HepG2 (cell line): ENCODE measurements at regions not wholly inside any gene's neighbourhood (a gene's known extent, or its start where the extent isn't known, plus 50 kb on each side); places are given as distances from the start of the nearest gene placed in this dataset.
A peak's percentile ranks its signal among the peaks of the same experiment; 100 is the strongest.

Experiments
- AGO2 ChIP-seq: fragments of 200-400 bp; formaldehyde crosslinking; optimal IDR thresholded peaks from 2 replicates; pipeline ENCODE3; 2017; ENCODE audit warnings: mild to moderate bottlenecking, low read depth, low read length, moderate library complexity
- ARID4A ChIP-seq: sonication (generic); formaldehyde crosslinking; IDR thresholded peaks from 2 replicates; pipeline ENCODE4 v1.5.0; 2020; ENCODE audit warnings: mild to moderate bottlenecking, missing genetic modification reagents, borderline replicate concordance
- CHD4 ChIP-seq: fragments of 200-600 bp; sonication (generic); IDR thresholded peaks from 2 replicates; pipeline ENCODE4 v1.7.0; 2017; ENCODE audit warnings: mild to moderate bottlenecking, low read length, borderline replicate concordance
- GPN1 ChIP-seq: sonication (generic); formaldehyde crosslinking; IDR thresholded peaks from 2 replicates; pipeline ENCODE4 v1.5.1; 2020; ENCODE audit warnings: missing genetic modification reagents, borderline replicate concordance
- HBP1 ChIP-seq: IDR thresholded peaks from 2 replicates; pipeline ENCODE4 v1.6.1; 2016; ENCODE audit warnings: low read depth, control low read depth
- HNRNPL ChIP-seq: fragments of 200-400 bp; formaldehyde crosslinking; IDR thresholded peaks from 2 replicates; pipeline ENCODE4 v1.6.1; 2017; ENCODE audit warnings: mild to moderate bottlenecking, low read depth, low read length
- HOMEZ ChIP-seq: IDR thresholded peaks from 2 replicates; pipeline ENCODE4 v1.6.1; 2016; ENCODE audit warnings: low read depth
- KDM4B ChIP-seq: sonication (generic); formaldehyde crosslinking; IDR thresholded peaks from 2 replicates; pipeline ENCODE4 v1.4.0; 2020; ENCODE audit warnings: missing genetic modification reagents
- MBD4 ChIP-seq: IDR thresholded peaks from 2 replicates; pipeline ENCODE4 v1.6.1; 2012; ENCODE audit warnings: low read length, inconsistent platforms, borderline replicate concordance
- MED1 ChIP-seq: sonication (generic); formaldehyde crosslinking; IDR thresholded peaks from 2 replicates; pipeline ENCODE4 v1.4.0; 2020; ENCODE audit warnings: missing genetic modification reagents
- MED8 ChIP-seq: sonication (generic); formaldehyde crosslinking; IDR thresholded peaks from 2 replicates; pipeline ENCODE4 v1.8.1; 2023; ENCODE audit warnings: mild to moderate bottlenecking, missing genetic modification reagents; ENCODE audit not compliant: insufficient replicate concordance
- MEIS2 ChIP-seq: sonication (generic); formaldehyde crosslinking; IDR thresholded peaks from 2 replicates; pipeline ENCODE4 v1.9.0; 2021; ENCODE audit warnings: mild to moderate bottlenecking, missing genetic modification reagents
- NCOA2 ChIP-seq: sonication (generic); formaldehyde crosslinking; IDR thresholded peaks from 2 replicates; pipeline ENCODE4 v1.8.0; 2022; ENCODE audit warnings: inconsistent platforms
- NR2F2 ChIP-seq: IDR thresholded peaks from 2 replicates; pipeline ENCODE4 v1.6.1; 2012; ENCODE audit warnings: low read depth, inconsistent platforms, borderline replicate concordance
- SKI ChIP-seq: fragments of 450-650 bp; IDR thresholded peaks from one replicate; pipeline ENCODE4 v1.6.1; 2018; ENCODE audit warnings: mild to moderate bottlenecking; ENCODE audit not compliant: partially characterized antibody
- YY1 ChIP-seq: IDR thresholded peaks from 2 replicates; pipeline ENCODE4 v1.6.1; 2011; ENCODE audit warnings: low read length, low read depth, moderate library complexity, mild to moderate bottlenecking; ENCODE audit not compliant: insufficient read depth, insufficient replicate concordance
- ZC3H13 ChIP-seq: sonication (generic); formaldehyde crosslinking; IDR thresholded peaks from 2 replicates; pipeline ENCODE4 v1.8.1; 2023; ENCODE audit warnings: mild to moderate bottlenecking, missing genetic modification reagents, moderate library complexity
- ZNF136 ChIP-seq: sonication (generic); formaldehyde crosslinking; IDR thresholded peaks from 2 replicates; pipeline ENCODE4 v1.8.1; 2022; ENCODE audit warnings: low read depth, mild to moderate bottlenecking, moderate library complexity, missing genetic modification reagents
- ZNF205 ChIP-seq: IDR thresholded peaks from 2 replicates; pipeline ENCODE4 v1.6.1; 2018; ENCODE audit warnings: missing biosample characterization, missing genetic modification reagents
- ZNF468 ChIP-seq: sonication (generic); formaldehyde crosslinking; IDR thresholded peaks from 2 replicates; pipeline ENCODE4 v1.8.0; 2022; ENCODE audit warnings: mild to moderate bottlenecking, moderate library complexity, missing genetic modification reagents
- ZNF572 ChIP-seq: sonication (generic); formaldehyde crosslinking; IDR thresholded peaks from 2 replicates; pipeline ENCODE4 v1.5.1; 2020; ENCODE audit warnings: mild to moderate bottlenecking, missing genetic modification reagents
- ZNF678 ChIP-seq: sonication (generic); formaldehyde crosslinking; IDR thresholded peaks from 2 replicates; pipeline ENCODE4 v1.4.0; 2020; ENCODE audit warnings: mild to moderate bottlenecking, missing genetic modification reagents
- ZNF773 ChIP-seq: sonication (generic); formaldehyde crosslinking; IDR thresholded peaks from 2 replicates; pipeline ENCODE4 v1.4.0; 2020; ENCODE audit warnings: missing genetic modification reagents, borderline replicate concordance
- ZNF790 ChIP-seq: sonication (generic); formaldehyde crosslinking; IDR thresholded peaks from 2 replicates; pipeline ENCODE4 v1.8.0; 2022; ENCODE audit warnings: missing genetic modification reagents, mild to moderate bottlenecking, borderline replicate concordance
- ZNF883 ChIP-seq: sonication (generic); formaldehyde crosslinking; IDR thresholded peaks from 2 replicates; pipeline ENCODE4 v1.5.1; 2020; ENCODE audit warnings: mild to moderate bottlenecking, missing genetic modification reagents; ENCODE audit errors: not compliant biosample characterization

- TF ChIP-seq MED1 (peak; percentile 99), ZNF773 (CRISPR knock-in tag) (no peak), ZC3H13 (CRISPR knock-in tag) (no peak), ARID4A (no peak; the same call in 1 of the 2 replicates), ZNF883 (CRISPR knock-in tag) (no peak), ZNF205 (peak; percentile 92), ZNF468 (CRISPR knock-in tag) (no peak), MBD4 (no peak; the same call in 1 of the 2 replicates), KDM4B (CRISPR knock-in tag) (peak; percentile 89), ZNF790 (CRISPR knock-in tag) (no peak), HBP1 (peak; percentile 77; the same call in 1 of the 2 replicates), YY1 (no peak), GPN1 (no peak), NCOA2 (peak; percentile 99), ZNF572 (CRISPR knock-in tag) (no peak), CHD4 (peak; percentile 91), AGO2 (no peak), NR2F2 (peak; percentile 56; the same call in 1 of the 2 replicates), ZNF136 (CRISPR knock-in tag) (no peak; the same call in 1 of the 2 replicates), MEIS2 (CRISPR knock-in tag) (0 out of 2 replicates have a peak, but pooled peaks have one; percentile 17), MED8 (peak; percentile 77), HNRNPL (no peak), HOMEZ (CRISPR knock-in tag) (peak; percentile 97; the same call in 1 of the 2 replicates), ZNF678 (no peak), SKI (peak; percentile 62)
These were observed 275.0 kb upstream of the DYNLRB2 start (continued) for GRCh38 chr16:80265624-80266306.
